ENCODE measurements at regions not wholly inside any gene's neighbourhood (a gene's known extent, or its start where the extent isn't known, plus 50 kb on each side); places are given as distances from the start of the nearest gene placed in this dataset.

DNA sequence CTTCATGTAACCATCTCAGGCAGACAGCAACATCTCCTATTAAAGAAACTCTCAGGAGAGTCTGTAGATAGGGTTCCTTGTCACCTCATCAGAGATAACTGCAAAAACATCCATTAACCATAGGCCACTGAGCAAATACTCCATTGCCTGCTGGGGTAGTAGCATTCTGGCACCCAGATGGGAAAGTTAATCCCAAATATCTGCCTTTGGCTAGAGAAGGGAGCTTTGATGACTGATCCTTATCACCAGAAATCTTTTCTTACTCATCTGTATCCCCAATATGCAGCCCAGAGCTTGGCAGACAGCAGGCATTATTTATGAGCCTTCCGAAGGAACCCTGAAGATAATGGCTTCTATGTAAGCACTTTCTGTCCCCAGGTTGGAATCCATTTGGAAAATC lies 173.1 kb downstream of the MFSD1 start:
- DNase-seq, result no peak

DNA sequence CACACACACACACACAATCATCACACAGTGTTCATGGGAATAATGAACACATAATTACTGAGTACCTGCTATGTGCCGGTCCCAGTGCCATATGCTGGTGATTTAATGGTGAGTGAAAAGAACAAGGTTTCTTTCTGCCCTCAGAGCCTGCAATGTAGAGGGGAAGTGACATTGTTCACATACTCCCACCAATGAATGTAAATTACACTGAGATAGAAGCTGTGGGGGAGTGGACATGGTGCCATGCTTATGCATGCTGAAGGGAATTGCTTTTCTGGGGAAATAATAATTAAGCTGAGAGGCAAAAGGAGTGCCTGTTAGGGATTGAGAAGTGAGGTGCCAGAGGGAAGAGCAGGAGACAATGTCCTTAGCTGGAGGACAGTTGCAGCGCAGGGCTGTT lies 175.1 kb downstream of the MFSD1 start:
- no peak for DNase-seq

DNA sequence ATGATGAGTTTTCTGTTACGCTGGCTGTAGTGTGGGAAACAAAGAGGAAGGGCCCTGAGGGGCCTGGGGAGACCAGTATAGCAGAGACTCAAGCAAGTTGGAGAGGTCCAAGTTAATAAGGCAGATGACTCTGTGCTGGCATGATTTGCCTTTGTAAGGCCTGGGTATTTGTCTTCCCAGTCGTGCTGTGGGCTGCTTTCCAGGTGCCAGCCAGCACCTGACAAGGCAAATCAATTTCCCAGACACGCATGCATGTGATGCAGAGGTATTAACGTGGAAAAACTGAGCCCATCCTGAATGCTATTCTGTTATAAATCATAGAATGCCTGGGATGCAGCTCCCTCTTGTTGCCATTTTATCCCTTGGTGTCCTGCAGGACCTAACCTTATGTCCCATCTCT lies 175.6 kb downstream of the MFSD1 start:
- no peak for DNase-seq

DNA sequence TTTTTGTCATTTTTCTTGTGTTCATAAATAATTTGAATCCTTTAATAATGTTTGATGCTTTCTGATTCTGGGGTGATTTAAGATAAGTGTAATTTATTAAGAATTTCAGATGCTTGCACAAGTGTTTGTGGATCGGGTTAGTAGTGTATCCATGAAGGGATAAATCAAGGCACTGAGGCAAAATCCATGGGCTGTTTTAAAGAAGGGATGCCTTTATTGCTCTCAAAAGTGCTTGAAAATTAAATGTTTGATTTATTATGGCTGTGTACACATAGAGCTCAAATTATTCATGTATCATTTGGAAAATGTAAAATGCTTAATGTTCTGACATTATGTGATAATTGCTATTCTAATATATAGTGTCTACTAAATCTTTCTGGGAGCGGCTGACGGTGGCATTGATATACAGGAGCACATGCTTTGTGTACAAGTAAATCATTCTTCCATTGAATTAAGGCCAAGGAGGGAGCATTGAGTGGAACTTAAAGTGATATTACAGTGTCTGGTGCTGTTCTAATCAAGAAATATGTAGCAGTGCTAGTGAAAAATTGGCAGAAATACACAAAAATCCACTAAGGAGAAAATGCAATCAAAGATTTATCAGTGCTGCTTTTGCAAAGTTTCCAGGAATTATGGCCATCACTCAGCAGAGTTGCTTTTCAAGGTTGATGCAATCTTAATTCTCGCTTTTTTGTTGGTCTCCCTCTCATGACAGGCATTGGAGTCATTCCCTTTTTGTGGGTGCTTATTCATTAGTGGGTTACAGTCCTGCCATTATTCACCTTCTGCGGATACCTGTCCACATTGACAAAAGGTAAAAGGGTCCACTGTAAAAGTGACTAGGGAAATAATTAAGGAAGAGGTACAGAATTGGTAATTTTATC lies 181.6 kb downstream of the MFSD1 start:
- DNase-seq, result no peak

DNA sequence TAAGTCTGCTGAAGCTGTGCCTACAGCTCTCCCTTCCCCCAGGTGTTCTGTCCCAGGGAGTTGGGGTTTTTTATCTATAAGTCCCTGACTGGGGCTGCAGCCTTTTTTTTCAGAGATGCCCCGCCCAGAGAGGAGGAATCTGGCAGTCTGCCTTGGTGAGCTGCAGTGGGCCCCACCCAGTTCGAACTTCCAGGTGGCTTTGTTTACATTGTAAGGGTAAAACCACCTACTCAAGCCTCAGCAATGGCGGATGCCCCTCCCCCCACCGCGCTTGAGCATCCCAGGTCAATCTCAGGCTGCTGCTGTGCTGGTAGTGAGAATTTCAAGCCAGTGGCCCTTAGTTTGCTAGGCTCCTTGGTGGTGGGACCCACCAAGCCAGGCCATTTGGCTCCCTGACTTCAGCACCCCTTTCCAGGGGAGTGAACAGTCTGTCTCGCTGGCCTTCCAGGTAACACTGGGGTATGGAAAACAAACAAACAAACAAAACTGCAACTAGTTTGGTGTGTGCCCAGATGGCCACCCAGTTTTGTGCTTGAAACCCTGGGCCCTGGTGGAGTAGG lies 189.4 kb downstream of the MFSD1 start:
- no peak for DNase-seq

DNA sequence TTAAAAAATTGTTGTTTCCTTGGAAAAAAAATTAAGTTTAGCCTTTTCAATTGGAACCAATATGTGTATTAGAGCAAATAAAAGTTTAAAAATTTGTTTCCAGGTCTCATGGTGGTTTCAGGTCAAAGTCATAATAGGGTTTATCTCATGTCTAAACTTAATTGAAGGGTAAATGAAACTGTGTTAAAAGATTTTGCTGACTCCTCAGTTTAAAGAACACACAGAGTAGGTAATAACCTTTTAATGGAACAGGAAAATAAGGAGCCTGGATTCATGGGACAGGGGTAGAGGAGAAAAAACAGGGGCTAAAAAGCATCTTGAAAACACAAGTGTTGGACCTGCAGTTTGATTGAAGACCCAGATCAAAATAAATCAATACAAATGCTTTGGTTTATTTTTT lies 190.6 kb downstream of the MFSD1 start:
- DNase-seq, result no peak

DNA sequence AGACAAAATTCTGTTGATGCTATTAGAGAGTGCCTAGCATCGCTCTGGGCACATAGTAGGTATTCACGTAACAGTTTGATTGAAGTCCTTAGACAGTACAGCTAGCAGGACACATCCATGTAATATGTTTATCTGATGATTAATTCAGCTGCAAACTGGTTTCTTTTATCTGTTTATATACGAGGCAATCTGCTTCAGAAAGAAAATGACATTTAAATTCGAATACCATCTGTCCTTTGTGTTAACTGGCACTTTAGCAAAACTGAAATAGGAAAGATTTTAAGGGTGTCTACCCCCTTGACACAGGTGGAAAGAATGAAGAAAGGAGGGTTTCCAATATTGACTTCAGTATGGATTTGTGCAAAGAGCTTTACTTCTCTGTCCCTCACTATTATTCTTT lies 192.5 kb downstream of the MFSD1 start:
- DNase-seq, result no peak

DNA sequence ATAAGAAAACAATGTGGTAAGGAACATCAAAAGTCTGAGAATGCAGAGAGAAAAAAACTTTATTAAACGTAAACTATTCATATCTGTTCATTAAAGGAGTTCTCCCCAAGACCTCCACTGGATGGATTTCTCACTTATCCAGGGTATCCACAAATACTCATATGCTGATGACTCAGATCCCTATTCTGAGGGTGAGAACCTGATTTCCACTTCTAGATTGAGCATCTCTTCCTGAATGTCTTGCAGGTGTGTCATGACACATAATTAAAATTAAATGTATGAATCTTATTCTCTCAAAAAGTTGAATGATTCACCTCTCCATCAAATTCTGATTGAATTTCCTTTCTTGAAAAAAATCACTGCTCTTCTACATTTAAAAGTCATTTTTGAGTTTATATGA lies 199.9 kb downstream of the MFSD1 start:
- DNase-seq, result no peak

DNA sequence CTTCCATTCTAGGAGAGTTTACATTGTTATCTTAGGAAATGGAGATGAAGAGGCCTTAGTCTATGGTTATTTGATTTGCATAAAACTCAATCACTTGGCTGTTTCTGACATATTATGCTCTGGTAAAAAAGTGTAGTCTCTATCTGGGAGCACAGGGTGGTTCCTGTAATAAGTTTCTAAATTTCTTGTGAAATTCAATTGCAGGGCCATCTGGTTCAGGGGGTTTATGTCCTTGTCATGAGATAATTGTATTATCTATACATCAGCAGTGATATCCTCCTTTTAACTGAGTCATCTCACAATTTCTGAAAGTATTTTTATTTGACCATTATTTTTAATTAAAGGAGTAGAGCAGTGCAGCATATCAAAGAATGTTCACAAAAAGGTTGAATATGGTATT lies 203.3 kb downstream of the MFSD1 start:
- no peak for DNase-seq

DNA sequence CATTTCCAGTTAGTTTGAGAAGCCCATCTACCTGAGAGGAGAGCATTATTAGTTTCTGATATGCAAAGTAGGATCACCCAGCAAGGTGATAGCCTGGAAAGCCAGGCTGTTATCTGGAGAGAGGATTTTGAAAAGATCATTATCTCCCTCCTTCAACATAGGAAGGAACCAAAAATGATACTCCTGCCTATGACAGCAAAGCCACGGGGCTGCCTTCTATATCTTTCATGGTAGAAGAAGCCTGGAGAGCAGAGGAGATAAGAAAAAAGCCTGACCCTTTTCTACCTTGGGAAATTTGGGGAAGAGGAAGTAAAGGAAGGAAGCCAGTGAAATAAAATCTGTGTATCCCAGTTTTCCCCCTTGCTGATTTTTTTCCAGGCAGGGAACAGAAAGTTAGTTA lies 205.5 kb downstream of the MFSD1 start:
- no peak for DNase-seq

DNA sequence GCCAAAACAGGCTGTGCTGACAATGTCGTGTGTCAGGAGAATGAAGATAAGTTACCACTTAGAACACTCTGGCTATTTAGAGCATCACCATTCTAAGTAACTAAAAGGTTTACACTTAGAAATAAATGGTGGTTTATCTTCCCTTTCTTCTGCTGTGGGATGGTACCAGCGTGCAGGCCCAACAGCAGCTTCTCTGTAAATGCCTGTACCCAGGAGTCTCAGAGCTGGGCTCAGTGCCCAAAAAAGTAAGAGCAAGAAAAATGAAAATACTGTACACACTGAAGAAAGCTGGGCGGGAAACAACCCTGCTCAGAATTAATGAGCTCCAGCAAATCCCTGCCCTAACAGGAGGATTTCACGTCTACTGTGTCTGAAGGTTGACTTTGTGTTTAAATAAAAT lies 206.5 kb downstream of the MFSD1 start:
- no peak for DNase-seq

DNA sequence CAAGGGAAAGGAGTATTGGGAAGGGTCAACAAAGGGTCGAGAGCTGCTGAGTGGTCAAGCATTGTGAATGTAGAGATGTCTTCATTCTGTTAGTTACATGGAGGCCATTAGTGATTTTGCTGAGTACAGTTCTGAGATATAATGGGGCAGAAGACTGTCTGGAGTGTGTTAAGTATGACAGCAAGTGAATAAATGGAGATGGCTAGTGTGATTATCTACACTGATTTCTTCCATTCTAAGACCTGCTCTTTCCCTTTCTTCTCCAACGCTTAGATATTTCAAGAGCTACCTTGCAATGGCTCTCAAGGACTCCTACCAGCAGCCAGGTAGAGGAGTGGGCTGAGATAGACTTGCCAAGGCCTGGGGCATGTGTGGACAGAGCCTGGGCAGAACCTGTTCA lies 216.5 kb downstream of the MFSD1 start:
- no peak for DNase-seq

DNA sequence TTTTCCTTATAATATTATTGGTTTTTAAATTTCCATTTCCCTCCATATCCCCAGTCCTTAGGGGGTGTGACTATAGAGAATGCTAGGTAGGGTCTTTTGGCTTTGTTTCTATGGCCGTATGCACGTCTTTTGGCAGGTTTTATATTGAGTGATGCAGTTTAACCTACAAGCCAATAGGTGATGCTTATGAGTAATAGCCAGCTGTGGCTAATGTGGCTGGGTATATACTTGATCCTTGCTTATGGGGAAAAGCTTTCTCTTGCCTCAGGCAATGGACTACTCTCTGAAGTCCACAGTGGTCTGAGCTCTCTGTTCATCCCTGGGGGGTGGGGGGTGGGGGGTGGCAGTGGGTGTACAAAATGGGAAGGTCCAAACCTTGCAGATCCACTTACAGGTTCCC lies 223.9 kb downstream of the MFSD1 start:
- DNase-seq, result no peak

DNA sequence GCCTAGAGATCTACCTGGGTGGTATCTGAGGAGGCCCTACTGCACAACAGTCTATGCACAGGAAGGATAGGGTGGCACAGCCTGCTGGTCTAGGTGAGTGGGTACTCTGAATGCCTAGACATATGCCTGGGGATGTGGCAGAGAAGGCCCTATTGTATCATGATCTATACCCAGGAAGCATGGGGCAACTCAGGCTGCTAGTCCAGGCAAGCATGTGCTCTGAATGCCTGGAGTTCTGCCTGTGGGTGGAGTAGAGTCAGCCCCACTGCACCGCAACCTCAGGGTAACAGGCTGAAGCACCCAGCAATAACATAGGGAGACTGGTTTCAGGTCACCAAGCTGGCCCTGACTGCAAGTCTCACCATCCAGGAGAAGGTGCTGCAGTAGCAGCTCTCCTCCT lies 224.7 kb downstream of the MFSD1 start:
- DNase-seq, result no peak

DNA sequence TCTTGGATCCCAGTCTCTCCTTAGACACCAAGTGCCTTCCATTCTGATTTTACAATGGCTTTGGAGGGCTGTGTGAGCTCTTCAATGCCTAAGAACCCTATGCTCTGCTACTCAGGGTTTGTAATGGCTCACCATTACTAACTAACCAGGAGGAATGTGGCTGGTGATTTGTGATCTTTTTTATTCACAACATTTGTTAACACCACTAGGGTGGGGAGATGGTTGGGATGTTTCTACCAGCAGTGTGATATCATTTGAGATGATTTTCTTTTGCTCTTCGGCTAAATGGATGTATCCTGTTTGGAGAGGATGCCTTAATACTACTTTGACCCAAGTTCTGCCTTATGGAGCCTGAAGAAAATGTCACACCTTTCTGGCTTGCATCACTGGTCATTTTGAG lies 226.9 kb downstream of the MFSD1 start:
- no peak for DNase-seq

DNA sequence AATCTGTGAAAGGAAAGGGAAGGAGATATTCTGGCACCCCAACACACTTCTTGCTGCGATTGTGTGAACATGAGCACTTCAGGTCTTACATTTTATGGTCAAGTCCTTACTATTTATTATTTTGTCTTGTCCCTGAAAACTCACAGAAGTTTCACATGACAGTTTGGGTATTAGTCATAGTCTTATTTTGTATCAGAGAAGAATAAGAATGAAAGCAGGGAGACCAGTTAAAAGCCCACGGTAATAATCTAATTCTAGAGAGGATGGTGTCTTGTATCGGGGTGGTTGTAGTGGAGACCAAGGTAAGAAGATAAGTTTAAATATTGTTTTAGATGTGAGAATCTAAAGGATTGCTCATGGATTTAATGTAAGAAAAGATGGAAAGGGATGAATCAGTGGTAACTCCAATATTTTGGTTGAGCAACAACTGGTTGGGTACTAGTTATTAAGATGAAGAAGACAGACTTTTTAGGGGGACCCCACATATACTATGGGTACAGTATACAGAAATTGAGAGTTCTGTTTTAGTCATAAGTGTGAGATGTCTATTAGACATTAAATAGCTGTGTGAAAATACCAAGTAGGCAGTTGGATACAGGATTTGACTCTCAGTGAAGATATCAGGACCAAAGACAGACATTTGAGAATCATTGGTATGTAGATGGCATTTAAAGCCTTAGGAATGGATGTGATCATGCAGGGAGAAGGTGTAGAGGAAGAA lies 227.6 kb downstream of the MFSD1 start:
- DNase-seq, result no peak

DNA sequence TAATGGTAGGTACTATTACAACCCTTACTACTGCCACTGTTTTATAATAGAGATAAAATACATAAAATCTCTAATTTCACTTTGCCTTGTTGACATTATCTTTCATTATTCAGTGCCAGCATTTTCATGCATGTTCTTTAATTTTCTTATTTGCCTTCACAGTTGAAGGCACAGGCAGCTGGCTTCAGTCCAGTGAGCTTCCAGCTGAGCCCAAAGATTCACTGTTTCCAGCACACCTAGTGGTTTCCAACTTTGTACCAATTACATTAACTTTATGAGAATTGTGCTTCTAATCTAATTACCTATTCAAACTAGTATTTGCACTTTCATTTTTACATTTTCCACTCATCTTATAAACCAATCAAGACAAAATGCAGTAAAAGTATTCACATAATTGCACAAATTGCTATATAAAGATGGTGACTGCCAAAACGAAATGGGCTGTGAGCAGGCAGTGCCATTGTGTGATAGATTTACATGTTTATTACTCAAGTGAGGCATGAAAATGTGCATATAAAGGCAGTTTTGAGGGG lies 228.3 kb downstream of the MFSD1 start:
- DNase-seq, result no peak

DNA sequence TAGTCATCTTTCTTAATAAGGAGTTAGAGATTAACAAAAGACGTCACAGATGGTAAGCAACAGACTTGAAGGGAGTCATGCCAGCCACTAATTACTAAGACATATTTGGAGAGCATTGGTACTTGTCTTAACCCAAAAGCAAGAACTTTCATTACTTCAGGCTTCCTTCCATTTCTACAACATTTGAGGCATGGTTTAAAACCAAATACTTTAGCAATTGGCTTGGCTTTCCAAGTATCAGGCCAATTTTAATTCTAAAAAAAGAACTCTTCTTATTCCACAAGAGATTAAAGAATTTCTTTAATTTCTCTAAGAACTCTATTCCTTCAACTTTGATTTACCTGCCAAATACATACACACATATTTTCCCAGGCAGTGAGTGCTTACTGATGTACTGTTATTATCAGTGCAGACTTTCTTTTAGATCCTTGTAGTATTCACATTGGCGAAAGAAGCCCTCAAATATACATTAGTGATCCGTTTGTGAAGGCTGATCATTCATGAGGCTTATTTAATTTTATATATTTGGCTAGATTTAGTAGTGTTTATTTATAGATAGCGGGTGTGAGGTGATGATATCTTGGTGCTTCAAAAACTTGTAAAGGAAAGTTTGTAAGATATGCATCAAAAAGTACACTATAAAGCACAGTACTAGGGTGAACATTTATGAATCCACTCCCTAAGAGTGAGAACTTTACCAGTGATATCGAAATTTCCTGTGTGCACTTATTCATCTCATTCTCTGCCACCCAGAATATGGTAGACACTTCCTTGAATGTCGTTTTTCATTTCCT lies 229.2 kb downstream of the MFSD1 start:
- no peak for DNase-seq

DNA sequence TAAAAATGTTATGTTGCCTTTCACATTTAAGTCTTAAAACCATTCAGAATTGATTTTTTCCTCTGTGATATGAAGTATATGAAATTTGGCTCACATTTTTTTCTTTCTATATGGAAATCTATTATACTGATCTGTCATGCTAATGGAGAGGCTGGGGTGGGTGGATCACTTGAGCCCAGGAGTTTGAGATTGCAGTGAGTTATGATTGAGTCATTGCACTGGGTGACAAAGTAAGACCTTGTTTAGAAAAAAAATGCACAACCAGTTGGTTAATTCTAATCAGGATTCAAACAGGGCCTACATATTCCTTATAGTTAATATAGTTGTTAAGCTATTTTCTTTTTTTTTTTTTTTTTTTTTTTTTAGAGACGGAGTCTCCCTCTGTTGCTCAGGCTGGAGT lies 230.5 kb downstream of the MFSD1 start:
- no peak for DNase-seq

DNA sequence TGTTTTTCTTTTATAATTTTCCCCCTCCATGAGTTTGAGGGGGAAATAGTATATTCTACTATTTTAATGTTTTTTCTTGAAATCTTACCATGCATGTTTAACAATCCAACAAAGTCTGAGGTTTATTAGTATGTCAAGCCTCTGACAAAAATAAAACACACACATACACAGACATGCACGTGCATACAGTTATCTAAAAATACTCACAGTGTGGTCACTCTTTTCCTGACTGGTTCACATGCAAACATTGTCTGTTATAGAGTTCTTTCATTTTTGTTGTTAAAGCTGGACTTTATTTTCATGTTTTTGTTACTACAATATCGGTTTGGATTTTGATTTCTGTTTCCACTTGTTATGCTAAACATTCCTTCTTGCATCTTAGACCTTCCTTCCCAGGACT lies 236.6 kb downstream of the MFSD1 start:
- no peak for DNase-seq

DNA sequence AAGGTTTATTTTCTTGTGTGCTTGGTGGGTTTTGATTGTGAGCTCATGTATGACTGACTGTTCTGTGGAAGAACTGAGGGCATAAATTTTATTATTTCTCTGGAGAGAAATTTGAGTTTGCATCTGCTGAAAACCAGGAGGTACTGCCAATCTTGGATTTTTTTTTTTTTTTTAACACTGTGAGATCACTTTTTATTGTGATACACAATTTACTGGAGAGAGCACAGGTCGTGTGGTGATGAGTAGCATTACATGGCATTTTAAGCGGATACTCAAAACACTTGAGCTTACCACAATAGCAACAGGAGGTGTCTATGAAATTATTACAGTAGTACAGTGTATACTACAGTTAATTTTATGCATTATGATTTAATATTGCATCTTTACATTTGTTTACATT lies 237.4 kb downstream of the MFSD1 start:
- no peak for DNase-seq

DNA sequence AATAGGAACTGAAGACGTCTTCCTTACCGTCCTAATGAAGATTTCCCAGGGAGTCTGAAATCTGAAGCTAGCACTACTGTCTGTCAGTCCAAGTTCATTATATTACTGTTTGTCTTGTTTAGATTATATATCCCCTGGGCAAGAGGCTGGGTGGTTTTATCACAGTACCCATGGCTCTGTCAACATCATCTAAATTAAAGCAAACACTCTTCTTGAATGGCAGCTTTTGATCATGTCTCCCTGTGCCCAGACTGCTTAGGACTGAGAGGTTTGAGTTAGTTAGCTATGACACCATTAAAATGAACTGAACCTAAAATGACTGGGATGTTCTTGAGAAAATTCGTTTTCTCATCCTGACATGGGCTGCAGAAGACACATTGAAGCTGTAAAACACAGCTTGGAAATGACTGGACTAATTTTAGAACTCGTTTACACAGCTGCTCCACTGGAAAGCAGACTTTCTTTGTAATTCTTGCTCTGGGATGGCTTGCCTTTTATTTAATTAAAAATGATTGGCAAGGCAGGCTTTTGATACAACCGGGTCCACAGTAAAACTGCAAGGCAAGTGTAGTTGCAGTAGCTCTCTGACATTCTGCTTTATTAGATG lies 243.5 kb downstream of the MFSD1 start:
- no peak for DNase-seq

DNA sequence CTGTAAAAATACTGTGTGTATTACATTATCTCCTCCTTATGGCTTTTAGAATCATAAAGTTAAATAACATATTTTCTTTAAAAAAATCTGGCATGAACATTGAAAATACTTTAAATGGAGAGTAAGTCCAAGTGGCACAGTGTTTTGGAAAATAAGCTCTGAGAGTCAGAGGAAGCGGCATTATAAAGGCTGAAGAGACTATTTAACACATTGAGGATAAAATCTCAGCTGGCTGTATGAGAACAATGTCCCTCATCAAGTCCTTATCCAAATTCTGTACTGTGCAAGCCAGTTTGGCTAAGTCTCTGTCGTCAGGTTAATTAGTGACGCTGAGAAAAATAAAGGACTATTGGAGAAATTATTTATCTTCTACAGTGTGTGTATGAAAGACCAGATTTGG lies 245.5 kb downstream of the MFSD1 start:
- no peak for DNase-seq

Data from suppressor macrophage treated with lipopolysaccharide for 1 hour (primary cell).